ENCODE measurements at regions not wholly inside any gene's neighbourhood (a gene's known extent, or its start where the extent isn't known, plus 50 kb on each side); places are given as distances from the start of the nearest gene placed in this dataset.
"Not testable (repeated sequence)": the region's sequence is repeated elsewhere in the genome, so short reads cannot be mapped to it uniquely, and the experiment has no call there.

GRCh38 chr6:137678451-137678850 is 184.3 kb upstream of the OLIG3 start:
- Mint-ChIP-seq H3K9me3 (ENCODE audit: unreplicated experiment) (peaks cover 4% of the 10 kb centered on the region), H3K4me1 (ENCODE audit: unreplicated experiment) (peaks cover 4% of the 10 kb centered on the region), H3K4me3 (ENCODE audit: unreplicated experiment) (no peak overlapping the region), H3K36me3 (ENCODE audit: unreplicated experiment) (no peaks in the 10 kb centered on the region), H3K27ac (ENCODE audit: unreplicated experiment) (no peak overlapping the region), H3K27me3 (ENCODE audit: unreplicated experiment) (no peaks in the 10 kb centered on the region)
- TF ChIP-seq CTCF (IDR thresholded peaks at IDR 0.05): no peak
- no peak for DNase-seq (ENCODE audit: extremely low spot score, unreplicated experiment)

- no peak for DNase-seq (ENCODE audit: extremely low spot score, unreplicated experiment)
- no peak for TF ChIP-seq CTCF (IDR thresholded peaks at IDR 0.05)
- Mint-ChIP-seq H3K9me3 (ENCODE audit: unreplicated experiment) (peaks cover 4% of the 10 kb centered on the region), H3K27ac (ENCODE audit: unreplicated experiment) (no peak overlapping the region), H3K4me1 (ENCODE audit: unreplicated experiment) (peaks cover 4% of the 10 kb centered on the region), H3K36me3 (ENCODE audit: unreplicated experiment) (no peaks in the 10 kb centered on the region), H3K27me3 (ENCODE audit: unreplicated experiment) (no peaks in the 10 kb centered on the region), H3K4me3 (ENCODE audit: unreplicated experiment) (no peak overlapping the region)
Observed at GRCh38 chr6:137680705-137681346, 186.2 kb upstream of the TNFAIP3 start.

- Mint-ChIP-seq H3K36me3 (ENCODE audit: unreplicated experiment) (no peaks in the 10 kb centered on the region), H3K4me1 (ENCODE audit: unreplicated experiment) (peaks cover 4% of the 10 kb centered on the region), H3K4me3 (ENCODE audit: unreplicated experiment) (no peak overlapping the region), H3K27me3 (ENCODE audit: unreplicated experiment) (no peaks in the 10 kb centered on the region), H3K27ac (ENCODE audit: unreplicated experiment) (no peak overlapping the region), H3K9me3 (ENCODE audit: unreplicated experiment) (peaks cover 4% of the 10 kb centered on the region)
- DNase-seq (ENCODE audit: extremely low spot score, unreplicated experiment): no peak
- TF ChIP-seq CTCF (IDR thresholded peaks at IDR 0.05): no peak
Observed at GRCh38 chr6:137681445-137682009, 185.5 kb upstream of the TNFAIP3 start.

GRCh38 chr6:137682658-137683057 is 184.4 kb upstream of the TNFAIP3 start:
- H3K4me1 Mint-ChIP-seq (ENCODE audit: unreplicated experiment); DNase-seq (ENCODE audit: extremely low spot score, unreplicated experiment); H3K27me3 Mint-ChIP-seq (ENCODE audit: unreplicated experiment); H3K27ac Mint-ChIP-seq (ENCODE audit: unreplicated experiment); H3K9me3 Mint-ChIP-seq (ENCODE audit: unreplicated experiment); H3K4me3 Mint-ChIP-seq (ENCODE audit: unreplicated experiment); H3K36me3 Mint-ChIP-seq (ENCODE audit: unreplicated experiment): not testable (repeated sequence)

DNA sequence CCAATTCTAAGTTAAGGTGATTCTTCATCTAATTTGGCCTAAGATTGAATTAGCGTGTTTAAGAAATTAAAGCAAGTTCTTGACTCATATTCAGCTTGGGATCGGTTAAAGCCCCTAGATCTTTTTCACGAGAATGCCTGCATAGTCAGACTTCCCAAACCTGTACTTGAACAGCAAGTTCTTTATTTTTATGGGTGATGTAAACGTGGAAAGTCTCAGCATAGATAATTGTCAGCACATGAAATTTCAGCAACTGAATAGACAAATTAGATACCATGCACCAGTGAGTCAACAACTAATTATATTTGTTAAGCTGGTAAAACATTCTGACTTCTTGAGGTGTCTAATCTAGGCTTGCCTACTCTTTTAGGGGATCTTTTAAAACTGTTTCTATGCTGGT is 183.1 kb upstream of the TNFAIP3 start:
- Mint-ChIP-seq H3K4me1 (ENCODE audit: unreplicated experiment) (peaks cover 4% of the 10 kb centered on the region), H3K4me3 (ENCODE audit: unreplicated experiment) (no peak overlapping the region), H3K27ac (ENCODE audit: unreplicated experiment) (no peak overlapping the region), H3K36me3 (ENCODE audit: unreplicated experiment) (no peaks in the 10 kb centered on the region), H3K9me3 (ENCODE audit: unreplicated experiment) (peaks cover 4% of the 10 kb centered on the region), H3K27me3 (ENCODE audit: unreplicated experiment) (no peaks in the 10 kb centered on the region)
- DNase-seq (ENCODE audit: extremely low spot score, unreplicated experiment): no peak
- no peak for TF ChIP-seq CTCF (IDR thresholded peaks at IDR 0.05)

All from osteocyte (in vitro differentiated cells).